HG03159 (cell line): ENCODE measurements at regions not wholly inside any gene's neighbourhood (a gene's known extent, or its start where the extent isn't known, plus 50 kb on each side); places are given as distances from the start of the nearest gene placed in this dataset.
"Not testable (repeated sequence)": the region's sequence is repeated elsewhere in the genome, so short reads cannot be mapped to it uniquely, and the experiment has no call there.

Experiments
- ATAC-seq: cut with Tn5 transposase; IDR thresholded peaks from one replicate; pipeline ENCODE4 v1.9.1; 2021; ENCODE audit warnings: mild to moderate bottlenecking, moderate library complexity; ENCODE audit not compliant: unreplicated experiment

GRCh38 chr6:15813698-15814097 is 150.9 kb upstream of the DTNBP1 start:
- ATAC-seq = not testable (repeated sequence)

GRCh38 chr6:15811107-15811506 is 148.3 kb upstream of the DTNBP1 start:
- no peak for ATAC-seq

GRCh38 chr6:15810618-15811017 is 147.8 kb upstream of the DTNBP1 start:
- ATAC-seq = no peak

- ATAC-seq = no peak
Observed at GRCh38 chr6:15809367-15809766, 146.5 kb upstream of the DTNBP1 start.

GRCh38 chr6:15804164-15805154 is 141.6 kb upstream of the DTNBP1 start:
- no peak for ATAC-seq

GRCh38 chr6:15802466-15802865 is 139.6 kb upstream of the DTNBP1 start:
- no peak for ATAC-seq

GRCh38 chr6:15801912-15802311 is 139.1 kb upstream of the DTNBP1 start:
- no peak for ATAC-seq

GRCh38 chr6:15800841-15801617 is 138.2 kb upstream of the DTNBP1 start:
- no peak for ATAC-seq

- no peak for ATAC-seq
Observed at GRCh38 chr6:15798533-15799255, 135.9 kb upstream of the DTNBP1 start.

GRCh38 chr6:15796844-15797243 is 134.0 kb upstream of the DTNBP1 start:
- ATAC-seq = no peak

- ATAC-seq = no peak
Observed at GRCh38 chr6:15796130-15796771, 133.4 kb upstream of the DTNBP1 start.

- no peak for ATAC-seq
Observed at GRCh38 chr6:15793826-15794225, 131.0 kb upstream of the DTNBP1 start.

GRCh38 chr6:15793288-15793687 is 130.5 kb upstream of the DTNBP1 start:
- no peak for ATAC-seq

- no peak for ATAC-seq
Observed at GRCh38 chr6:15792842-15793241, 130.0 kb upstream of the DTNBP1 start.

GRCh38 chr6:15791448-15792181 is 128.8 kb upstream of the DTNBP1 start:
- no peak for ATAC-seq

- ATAC-seq = no peak
Observed at GRCh38 chr6:15790116-15790515, 127.3 kb upstream of the DTNBP1 start.

GRCh38 chr6:15786846-15787245 is 124.0 kb upstream of the DTNBP1 start:
- no peak for ATAC-seq

GRCh38 chr6:15783484-15783883 is 120.7 kb upstream of the DTNBP1 start:
- no peak for ATAC-seq

GRCh38 chr6:15781890-15782289 is 119.1 kb upstream of the DTNBP1 start:
- no peak for ATAC-seq

- ATAC-seq = no peak
Observed at GRCh38 chr6:15781333-15781732, 118.5 kb upstream of the DTNBP1 start.
